MCF 10A (cell line): ENCODE measurements at regions not wholly inside any gene's neighbourhood (a gene's known extent, or its start where the extent isn't known, plus 50 kb on each side); places are given as distances from the start of the nearest gene placed in this dataset.

ENCODE experiments used
- BruUV-seq: library from RNA; stranded (reverse); fragments of 400-500 nt; replicated peaks from 2 replicates; lab custom pipeline; 2021; lab: Mats Ljungman, UMichigan
- CTCF ChIA-PET: fragments of 300-600 bp; sonication (Branson Sonifier 250); formaldehyde crosslinking; extraction: SDS; loops from one replicate; lab custom pipeline; 2021; ENCODE audit warnings: antibody characterized with exemption, inconsistent platforms; lab: Yijun Ruan, JAX
- POLR2A ChIA-PET: fragments of 300-600, 350-650 bp; sonication (Branson Sonifier 250); formaldehyde crosslinking; extraction: SDS; loops from one replicate; lab custom pipeline; 2020; ENCODE audit warnings: antibody characterized with exemption, inconsistent platforms; lab: Yijun Ruan, JAX
- DNase-seq: peaks from one replicate; pipeline ENCODE4 v3.0.0-alpha.2; 2018; ENCODE audit not compliant: unreplicated experiment
- H3K27ac Mint-ChIP-seq: one replicate; pipeline ENCODE4 v1.8.0; 2022; ENCODE audit warnings: mild to moderate bottlenecking, low read depth, mixed read lengths; ENCODE audit not compliant: unreplicated experiment
- H3K27me3 Mint-ChIP-seq: one replicate; pipeline ENCODE4 v1.8.0; 2022; ENCODE audit warnings: mixed read lengths; ENCODE audit not compliant: insufficient read depth, unreplicated experiment
- H3K36me3 Mint-ChIP-seq: one replicate; pipeline ENCODE4 v1.8.0; 2022; ENCODE audit warnings: mild to moderate bottlenecking, moderate library complexity, mixed read lengths; ENCODE audit not compliant: insufficient read depth, unreplicated experiment
- H3K4me1 Mint-ChIP-seq: one replicate; pipeline ENCODE4 v1.8.0; 2022; ENCODE audit warnings: mixed read lengths; ENCODE audit not compliant: insufficient read depth, unreplicated experiment
- H3K4me3 Mint-ChIP-seq: one replicate; pipeline ENCODE4 v1.8.0; 2022; ENCODE audit warnings: mild to moderate bottlenecking, moderate library complexity, mixed read lengths; ENCODE audit not compliant: unreplicated experiment
- H3K9me3 Mint-ChIP-seq: one replicate; pipeline ENCODE4 v1.8.0; 2022; ENCODE audit warnings: mixed read lengths; ENCODE audit not compliant: unreplicated experiment
- CTCF ChIP-seq: fragments of 200-600 bp; IDR thresholded peaks from one replicate; pipeline ENCODE4 v1.8.0; 2022; ENCODE audit warnings: antibody characterized with exemption, mild to moderate bottlenecking; ENCODE audit not compliant: unreplicated experiment
- intact Hi-C: fragments of 100-400 bp; cut with micrococcal nuclease; formaldehyde crosslinking; loops from 2 replicates; pipeline ENCODE4 v1.14.1; 2022

DNA sequence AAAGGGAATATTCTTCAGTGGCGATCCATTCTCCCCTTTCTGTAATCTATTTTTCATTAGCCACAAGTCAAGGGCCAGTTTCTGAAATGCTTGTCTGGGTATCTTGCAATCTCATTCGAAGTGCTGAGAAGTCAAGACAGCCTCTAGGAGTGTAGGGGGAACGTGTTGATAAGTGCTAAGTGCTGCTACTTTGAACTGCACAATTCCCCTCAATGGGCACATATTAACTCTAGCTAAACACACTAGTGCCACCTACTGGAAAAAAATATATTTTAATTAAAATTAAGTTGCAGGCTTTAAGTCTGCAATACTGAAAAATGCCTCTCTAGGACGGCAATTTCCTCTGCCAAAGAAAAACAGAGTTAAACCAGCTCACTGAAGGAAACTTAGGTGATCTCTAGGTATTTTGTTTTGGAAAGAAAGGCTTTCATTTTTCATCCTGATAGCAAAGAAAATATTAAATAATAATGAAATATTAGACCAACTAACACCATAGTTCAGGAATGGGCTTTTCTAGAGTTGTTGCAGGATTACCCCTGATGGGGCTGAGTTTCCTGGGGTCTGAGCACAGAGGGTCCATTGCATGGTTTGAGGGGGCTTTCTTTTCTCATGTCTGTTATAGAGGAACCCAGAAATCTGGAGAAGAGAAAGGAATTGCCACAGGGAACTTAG lies 181.9 kb upstream of the KBTBD8 start:
- peak; percentile 51 for TF ChIP-seq CTCF
- no peak overlapping the region for H3K27ac Mint-ChIP-seq
- H3K9me3 Mint-ChIP-seq = no peaks in the 10 kb centered on the region
- BruUV-seq = no TSS peak
- H3K4me3 Mint-ChIP-seq = no peak overlapping the region
- intact Hi-C loops = loop anchor here (1.0 to 2.0 kb wide), 2 partner anchors 315 to 409 kb away; partner anchors contain the start of gene LRIG1
- peaks cover 11% of the 10 kb centered on the region for H3K27me3 Mint-ChIP-seq
- ChIA-PET CTCF (interaction anchor here (0.5 to 26.4 kb wide), 43 partner anchors 9 to 656 kb away, joined by 3 to 604 read pairs (median 4); no protein-coding TSS in a partner anchor), POLR2A (no interaction called here)
- H3K36me3 Mint-ChIP-seq = no peaks in the 10 kb centered on the region
- peak; percentile 57 for DNase-seq
- H3K4me1 Mint-ChIP-seq = peaks cover 7% of the 10 kb centered on the region

- H3K4me3 Mint-ChIP-seq = no peak overlapping the region
- peaks cover 11% of the 10 kb centered on the region for H3K27me3 Mint-ChIP-seq
- H3K36me3 Mint-ChIP-seq = no peaks in the 10 kb centered on the region
- no peaks in the 10 kb centered on the region for H3K9me3 Mint-ChIP-seq
- CTCF ChIA-PET = interaction anchor here (0.6 to 26.4 kb wide), 14 partner anchors 9 to 568 kb away, joined by 3 to 604 read pairs (median 4); no protein-coding TSS in a partner anchor
- POLR2A ChIA-PET = no interaction called here
- intact Hi-C loops = loop anchor here (2.0 kb wide), 1 partner anchor 317 kb away; the partner anchor contains the start of gene LRIG1
- no peak for TF ChIP-seq CTCF
- no TSS peak for BruUV-seq
- no peak overlapping the region for H3K27ac Mint-ChIP-seq
- H3K4me1 Mint-ChIP-seq = no peaks in the 10 kb centered on the region
- DNase-seq = no peak
Observed at GRCh38 chr3:66817951-66818557, 180.1 kb upstream of the KBTBD8 start.

GRCh38 chr3:66819993-66820501 lies 178.1 kb upstream of the KBTBD8 start:
- Mint-ChIP-seq H3K27ac (no peak overlapping the region), H3K36me3 (no peaks in the 10 kb centered on the region), H3K4me3 (no peak overlapping the region), H3K27me3 (peaks cover 11% of the 10 kb centered on the region), H3K4me1 (no peaks in the 10 kb centered on the region), H3K9me3 (no peaks in the 10 kb centered on the region)
- POLR2A ChIA-PET = interaction anchor here (1.0 to 1.7 kb wide), 2 partner anchors 10 to 411 kb away, joined by 3 to 4 read pairs; no protein-coding TSS in a partner anchor
- CTCF ChIA-PET = interaction anchor here (1.0 to 26.4 kb wide), 6 partner anchors 10 to 566 kb away, joined by 3 to 604 read pairs (median 22); no protein-coding TSS in a partner anchor
- TF ChIP-seq CTCF = no peak
- no TSS peak for BruUV-seq
- intact Hi-C loops = no loop called here
- no peak for DNase-seq
